ENCODE measurements at regions not wholly inside any gene's neighbourhood (a gene's known extent, or its start where the extent isn't known, plus 50 kb on each side); places are given as distances from the start of the nearest gene placed in this dataset.

DNA sequence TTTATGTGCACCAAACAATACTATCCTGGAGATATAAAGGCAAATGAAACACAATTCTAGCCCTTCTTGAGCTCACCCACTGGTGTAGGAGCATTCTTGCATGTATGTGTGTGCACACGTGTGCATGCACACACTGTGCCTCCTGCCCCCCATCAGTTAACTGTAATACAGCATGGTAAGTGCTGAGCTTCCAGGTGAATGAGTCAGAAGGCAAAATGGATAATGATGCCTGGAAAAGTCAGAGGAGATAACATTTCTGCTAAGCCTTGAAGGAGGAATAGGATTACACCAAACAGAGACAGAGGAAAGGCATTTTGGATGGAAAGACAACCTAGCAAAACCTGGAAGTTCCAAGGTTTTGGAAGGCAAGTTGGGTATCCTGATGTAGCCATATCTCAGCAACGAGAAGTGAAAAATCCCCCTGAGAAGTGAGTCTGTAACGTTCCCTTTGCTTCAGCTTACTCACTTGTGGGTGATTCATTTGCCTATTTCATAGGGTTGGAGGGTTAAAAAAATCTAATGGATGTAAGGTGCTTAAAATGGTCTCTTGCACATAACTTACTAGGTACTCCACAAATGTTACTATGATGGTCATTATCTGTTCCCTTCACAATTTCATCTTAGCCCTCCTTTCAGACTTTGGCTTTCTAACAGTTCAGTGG, 101.4 kb upstream of the STC2 start:
- no peak for TF ChIP-seq POLR2A (IDR thresholded peaks at IDR 0.05)
- TF ChIP-seq CTCF (IDR thresholded peaks at IDR 0.05), result no peak

All from lower leg skin (tissue), 3 donors.